A673 (cell line): ENCODE measurements at regions not wholly inside any gene's neighbourhood (a gene's known extent, or its start where the extent isn't known, plus 50 kb on each side); places are given as distances from the start of the nearest gene placed in this dataset.

Experiments used
- BruUV-seq: library from RNA; stranded (reverse); fragments of 400-500 nt; replicated peaks from 2 replicates; lab custom pipeline; 2021; lab: Mats Ljungman, UMichigan
- CTCF ChIA-PET: fragments of 300-600 bp; sonication (Branson Sonifier 250); formaldehyde crosslinking; loops from one replicate; lab custom pipeline; 2022; ENCODE audit warnings: antibody characterized with exemption; lab: Charles Lee
- POLR2A ChIA-PET: fragments of 300-600 bp; sonication (Branson Sonifier 250); formaldehyde crosslinking; loops from one replicate; lab custom pipeline; 2022; ENCODE audit warnings: antibody characterized with exemption; ENCODE audit not compliant: low non-redundant PET; lab: Charles Lee
- DNase-seq: peaks from one replicate; pipeline ENCODE4 v3.0.0-alpha.2; 2015; ENCODE audit warnings: low spot score
- H3K27ac ChIP-seq: fragments of 200-600 bp; sonication (generic); 2 replicates; pipeline ENCODE4 v1.5.1; 2016; ENCODE audit warnings: mixed run types, low read depth, mild to moderate bottlenecking, mixed read lengths, antibody characterized with exemption, low read length; ENCODE audit not compliant: poor library complexity, severe bottlenecking
- H3K27me3 ChIP-seq: fragments of 200-600 bp; sonication (generic); replicated peaks from 2 replicates; pipeline ENCODE4 v1.6.1; 2017; ENCODE audit warnings: mixed run types, low read depth, mild to moderate bottlenecking, mixed read lengths, antibody characterized with exemption, low read length; ENCODE audit not compliant: insufficient read depth, poor library complexity
- H3K36me3 ChIP-seq: fragments of 200-600 bp; sonication (generic); 2 replicates; pipeline ENCODE4 v1.6.1; 2016; ENCODE audit warnings: mixed run types, mild to moderate bottlenecking, mixed read lengths, antibody characterized with exemption, low read length; ENCODE audit not compliant: insufficient read depth, poor library complexity, severe bottlenecking
- H3K4me1 ChIP-seq: fragments of 200-600 bp; sonication (generic); 2 replicates; pipeline ENCODE4 v1.6.1; 2017; ENCODE audit warnings: mixed run types, mild to moderate bottlenecking, mixed read lengths, antibody characterized with exemption, low read length; ENCODE audit not compliant: insufficient read depth, poor library complexity, severe bottlenecking
- H3K4me3 ChIP-seq: fragments of 200-600 bp; sonication (generic); 2 replicates; pipeline ENCODE4 v1.5.1; 2016; ENCODE audit warnings: low read depth, mixed run types, mild to moderate bottlenecking, mixed read lengths, low read length; ENCODE audit not compliant: poor library complexity, severe bottlenecking
- H3K9me3 ChIP-seq: fragments of 200-600 bp; sonication (generic); 2 replicates; pipeline ENCODE4 v1.6.1; 2016; ENCODE audit warnings: mixed run types, low read depth, mild to moderate bottlenecking, mixed read lengths, antibody characterized with exemption, low read length; ENCODE audit not compliant: poor library complexity, severe bottlenecking
- CTCF ChIP-seq: fragments of 300-800, 200-600 bp; sonication (generic); conservative IDR thresholded peaks from 2 replicates; pipeline ENCODE4 v1.5.1; 2017; ENCODE audit warnings: low read depth, mild to moderate bottlenecking, antibody characterized with exemption, low read length, moderate library complexity, mixed read lengths
- EZH2 ChIP-seq: fragments of 200-600 bp; sonication (generic); IDR thresholded peaks from 2 replicates; pipeline ENCODE4 v1.6.1; 2017; ENCODE audit warnings: borderline replicate concordance, low read depth, mild to moderate bottlenecking, mixed read lengths, antibody characterized with exemption, low read length; ENCODE audit not compliant: poor library complexity, severe bottlenecking
- intact Hi-C: fragments of 100-400 bp; cut with micrococcal nuclease; formaldehyde crosslinking; loops from one replicate; pipeline ENCODE4 v1.10.0; 2022; ENCODE audit not compliant: unreplicated experiment

GRCh38 chr5:117860550-117860949 lies 1127.8 kb downstream of the DTWD2 start:
- intact Hi-C loops = no loop called here
- Histone ChIP-seq H3K36me3 (no peaks in the 10 kb centered on the region), H3K4me1 (no peaks in the 10 kb centered on the region), H3K27me3 (no peaks in the 10 kb centered on the region), H3K4me3 (no peak overlapping the region), H3K9me3 (no peaks in the 10 kb centered on the region), H3K27ac (no peak overlapping the region)
- CTCF ChIA-PET = no interaction called here
- no peak for DNase-seq
- POLR2A ChIA-PET = no interaction called here
- no TSS peak for BruUV-seq
- TF ChIP-seq CTCF (no peak), EZH2 (no peak)

GRCh38 chr5:117859176-117859575 lies 1129.2 kb downstream of the DTWD2 start:
- POLR2A ChIA-PET = no interaction called here
- DNase-seq = no peak
- Histone ChIP-seq H3K27me3 (no peaks in the 10 kb centered on the region), H3K4me1 (no peaks in the 10 kb centered on the region), H3K27ac (no peak overlapping the region), H3K9me3 (no peaks in the 10 kb centered on the region), H3K36me3 (no peaks in the 10 kb centered on the region), H3K4me3 (no peak overlapping the region)
- CTCF ChIA-PET = no interaction called here
- intact Hi-C loops = no loop called here
- TF ChIP-seq CTCF (no peak), EZH2 (no peak)
- no TSS peak for BruUV-seq

GRCh38 chr5:117856713-117857112 lies 1131.6 kb downstream of the DTWD2 start:
- Histone ChIP-seq H3K9me3 (no peaks in the 10 kb centered on the region), H3K4me3 (no peak overlapping the region), H3K4me1 (no peaks in the 10 kb centered on the region), H3K36me3 (no peaks in the 10 kb centered on the region), H3K27ac (no peak overlapping the region), H3K27me3 (no peaks in the 10 kb centered on the region)
- ChIA-PET POLR2A (no interaction called here), CTCF (no interaction called here)
- BruUV-seq = no TSS peak
- intact Hi-C loops = no loop called here
- no peak for DNase-seq
- TF ChIP-seq CTCF = no peak
- TF ChIP-seq EZH2 = no peak
